Astrocyte (in vitro differentiated cells and primary cell): ENCODE measurements at regions not wholly inside any gene's neighbourhood (a gene's known extent, or its start where the extent isn't known, plus 50 kb on each side); places are given as distances from the start of the nearest gene placed in this dataset.

Experiments used
- DNase-seq: peaks from one replicate; pipeline ENCODE4 v3.0.0-alpha.2; 2010; ENCODE audit warnings: low read depth
- FAIRE-seq: peaks from 2 replicates; lab custom pipeline; 2011; peaks lifted over from hg19 to GRCh38; lab: Jason Lieb, UNC
- H2AFZ ChIP-seq: 2 replicates; pipeline ENCODE4 v1.6.0; 2012; ENCODE audit warnings: low read depth, low read length, inconsistent platforms
- H3K27ac ChIP-seq: 2 replicates; pipeline ENCODE4 v1.5.1; 2011; ENCODE audit warnings: low read depth, low read length, inconsistent platforms
- H3K27me3 ChIP-seq: 2 replicates; pipeline ENCODE4 v1.6.0; 2011; ENCODE audit warnings: low read length, inconsistent platforms; ENCODE audit not compliant: insufficient read depth
- H3K36me3 ChIP-seq: 2 replicates; pipeline ENCODE4 v1.5.1; 2011; ENCODE audit warnings: low read length, inconsistent platforms; ENCODE audit not compliant: insufficient read depth
- H3K4me1 ChIP-seq: 2 replicates; pipeline ENCODE4 v1.5.1; 2011; ENCODE audit warnings: low read length, inconsistent platforms; ENCODE audit not compliant: insufficient read depth
- H3K4me2 ChIP-seq: 2 replicates; pipeline ENCODE4 v1.6.0; 2012; ENCODE audit warnings: low read length, inconsistent platforms
- H3K4me3 ChIP-seq: 2 replicates; pipeline ENCODE4 v1.5.1; 2011; ENCODE audit warnings: low read depth, mild to moderate bottlenecking, low read length, inconsistent platforms; ENCODE audit not compliant: insufficient read depth
- H3K79me2 ChIP-seq: 2 replicates; pipeline ENCODE4 v1.6.0; 2012; ENCODE audit warnings: mild to moderate bottlenecking, low read length, inconsistent platforms; ENCODE audit not compliant: insufficient read depth
- H3K9ac ChIP-seq: 2 replicates; pipeline ENCODE4 v1.6.0; 2012; ENCODE audit warnings: mild to moderate bottlenecking, low read length, inconsistent platforms
- H3K9me3 ChIP-seq: 2 replicates; pipeline ENCODE4 v1.5.1; 2012; ENCODE audit warnings: low read depth, mild to moderate bottlenecking, low read length, inconsistent platforms; ENCODE audit not compliant: insufficient read depth
- H4K20me1 ChIP-seq: 2 replicates; pipeline ENCODE4 v1.6.0; 2012; ENCODE audit warnings: low read length, inconsistent platforms; ENCODE audit not compliant: insufficient read depth
- H3K27ac Mint-ChIP-seq: one replicate; pipeline ENCODE4 v1.8.0; 2021; ENCODE audit warnings: mild to moderate bottlenecking, mixed read lengths; ENCODE audit not compliant: unreplicated experiment
- H3K27me3 Mint-ChIP-seq: one replicate; pipeline ENCODE4 v1.8.0; 2021; ENCODE audit warnings: low read depth, mixed read lengths; ENCODE audit not compliant: unreplicated experiment
- H3K36me3 Mint-ChIP-seq: one replicate; pipeline ENCODE4 v1.8.0; 2021; ENCODE audit warnings: low read depth, mixed read lengths; ENCODE audit not compliant: unreplicated experiment
- H3K4me1 Mint-ChIP-seq: one replicate; pipeline ENCODE4 v1.8.0; 2021; ENCODE audit warnings: low read depth, mixed read lengths; ENCODE audit not compliant: unreplicated experiment
- H3K4me3 Mint-ChIP-seq: one replicate; pipeline ENCODE4 v1.8.0; 2021; ENCODE audit warnings: mild to moderate bottlenecking, moderate library complexity, mixed read lengths; ENCODE audit not compliant: unreplicated experiment
- H3K9me3 Mint-ChIP-seq: one replicate; pipeline ENCODE4 v1.8.0; 2021; ENCODE audit warnings: mild to moderate bottlenecking, mixed read lengths; ENCODE audit not compliant: unreplicated experiment
- EZH2 ChIP-seq: IDR thresholded peaks from 2 replicates; pipeline ENCODE4 v1.6.1; 2012; ENCODE audit warnings: mild to moderate bottlenecking, low read length, inconsistent platforms; ENCODE audit not compliant: insufficient read depth
- TF ChIP-seq, protein P1 (sequence below): IDR thresholded peaks from 2 replicates; pipeline ENCODE4 v1.5.1; 2011; ENCODE audit warnings: low read depth, mild to moderate bottlenecking, inconsistent platforms, low read length, moderate library complexity; ENCODE audit not compliant: insufficient read depth

- DNase-seq (no peak), FAIRE-seq (no peak)
- H3K79me2 ChIP-seq, result no peaks in the 10 kb centered on the region
- Mint-ChIP-seq H3K9me3 (peaks cover 4% of the 10 kb centered on the region), H3K4me3 (no peak overlapping the region), H3K27ac (no peak overlapping the region), H3K27me3 (no peaks in the 10 kb centered on the region), H3K4me1 (no peaks in the 10 kb centered on the region), H3K36me3 (no peaks in the 10 kb centered on the region)
- H3K4me1 ChIP-seq, result no peaks in the 10 kb centered on the region
- no peaks in the 10 kb centered on the region for H3K27me3 ChIP-seq
- H3K9ac ChIP-seq, result no peak overlapping the region
- no peak overlapping the region for H3K27ac ChIP-seq
- no peak overlapping the region for H2AFZ ChIP-seq
- no peaks in the 10 kb centered on the region for H4K20me1 ChIP-seq
- H3K9me3 ChIP-seq, result no peaks in the 10 kb centered on the region
- no peaks in the 10 kb centered on the region for H3K36me3 ChIP-seq
- H3K4me2 ChIP-seq, result no peak overlapping the region
- no peak overlapping the region for H3K4me3 ChIP-seq
- no peak for TF ChIP-seq EZH2
- TF ChIP-seq, protein P1, sequence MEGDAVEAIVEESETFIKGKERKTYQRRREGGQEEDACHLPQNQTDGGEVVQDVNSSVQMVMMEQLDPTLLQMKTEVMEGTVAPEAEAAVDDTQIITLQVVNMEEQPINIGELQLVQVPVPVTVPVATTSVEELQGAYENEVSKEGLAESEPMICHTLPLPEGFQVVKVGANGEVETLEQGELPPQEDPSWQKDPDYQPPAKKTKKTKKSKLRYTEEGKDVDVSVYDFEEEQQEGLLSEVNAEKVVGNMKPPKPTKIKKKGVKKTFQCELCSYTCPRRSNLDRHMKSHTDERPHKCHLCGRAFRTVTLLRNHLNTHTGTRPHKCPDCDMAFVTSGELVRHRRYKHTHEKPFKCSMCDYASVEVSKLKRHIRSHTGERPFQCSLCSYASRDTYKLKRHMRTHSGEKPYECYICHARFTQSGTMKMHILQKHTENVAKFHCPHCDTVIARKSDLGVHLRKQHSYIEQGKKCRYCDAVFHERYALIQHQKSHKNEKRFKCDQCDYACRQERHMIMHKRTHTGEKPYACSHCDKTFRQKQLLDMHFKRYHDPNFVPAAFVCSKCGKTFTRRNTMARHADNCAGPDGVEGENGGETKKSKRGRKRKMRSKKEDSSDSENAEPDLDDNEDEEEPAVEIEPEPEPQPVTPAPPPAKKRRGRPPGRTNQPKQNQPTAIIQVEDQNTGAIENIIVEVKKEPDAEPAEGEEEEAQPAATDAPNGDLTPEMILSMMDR, result no peak
These were observed 373.7 kb downstream of the SOCS6 start for GRCh38 chr18:70662588-70662987.

DNA sequence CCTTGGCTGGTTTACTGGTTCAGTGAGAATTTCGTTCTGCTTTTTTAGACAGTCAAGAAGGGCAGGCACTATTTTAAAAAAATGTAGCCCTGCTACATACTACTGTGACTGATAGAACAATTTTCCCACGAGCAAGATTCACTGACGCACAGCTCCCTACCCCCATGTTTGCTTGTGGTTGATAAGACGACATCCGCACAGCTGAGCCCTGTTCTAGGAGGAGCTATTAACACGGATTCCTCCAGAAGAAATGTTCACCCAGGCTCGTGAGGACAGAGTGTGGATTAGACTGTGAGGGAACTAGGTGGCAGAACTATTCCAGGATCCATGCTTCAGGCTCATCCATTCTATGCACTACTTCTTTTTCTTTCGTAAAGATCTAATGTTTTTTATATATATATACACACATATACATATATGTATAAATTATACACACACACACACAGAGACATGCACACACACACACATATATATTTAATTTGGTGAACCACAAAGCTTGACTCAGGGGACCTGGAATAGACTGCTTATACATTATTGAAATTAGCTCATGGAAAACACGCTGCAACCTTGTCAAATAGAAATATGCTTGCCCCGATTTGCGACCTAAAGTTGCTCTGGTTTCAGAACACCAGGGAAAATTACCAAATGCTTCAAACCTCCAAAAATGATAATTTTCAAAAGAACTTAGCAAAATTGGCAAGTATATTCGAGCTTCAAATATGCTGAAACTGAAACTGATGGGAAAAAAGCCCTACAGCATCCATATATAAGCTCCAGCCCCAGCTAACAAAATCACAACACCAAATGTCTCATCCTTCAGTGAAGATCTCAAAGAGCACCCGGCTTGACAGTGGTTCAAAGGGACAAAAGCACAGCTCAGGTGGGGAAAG lies 370.4 kb downstream of the SOCS6 start:
- FAIRE-seq, result no peak
- no peak overlapping the region for H3K4me2 ChIP-seq
- peaks cover 4% of the 10 kb centered on the region for H3K9me3 Mint-ChIP-seq

More for the DNA sequence above, 370.4 kb downstream of the SOCS6 start:
- Histone ChIP-seq H3K4me3 (no peak overlapping the region), H3K36me3 (no peaks in the 10 kb centered on the region), H3K27ac (no peak overlapping the region), H3K79me2 (no peaks in the 10 kb centered on the region), H3K9ac (no peak overlapping the region), H4K20me1 (no peaks in the 10 kb centered on the region), H3K4me1 (no peaks in the 10 kb centered on the region), H2AFZ (no peak overlapping the region), H3K9me3 (no peaks in the 10 kb centered on the region), H3K27me3 (no peaks in the 10 kb centered on the region)
- Mint-ChIP-seq H3K36me3 (no peaks in the 10 kb centered on the region), H3K4me1 (no peaks in the 10 kb centered on the region), H3K27me3 (no peaks in the 10 kb centered on the region), H3K4me3 (no peak overlapping the region), H3K27ac (no peak overlapping the region)
- no peak for TF ChIP-seq EZH2
- TF ChIP-seq, protein P1, result no peak
- DNase-seq, result no peak
